Loucy (cell line): ENCODE measurements at regions not wholly inside any gene's neighbourhood (a gene's known extent, or its start where the extent isn't known, plus 50 kb on each side); places are given as distances from the start of the nearest gene placed in this dataset.

Source experiments
- H2AFZ ChIP-seq: fragments of 200-600 bp; sonication (generic); 2 replicates; pipeline ENCODE4 v1.6.0; 2016; ENCODE audit warnings: antibody characterized with exemption, mild to moderate bottlenecking, low read length, moderate library complexity
- H3F3A ChIP-seq: fragments of 200-600 bp; 2 replicates; pipeline ENCODE4 v1.6.0; 2016; ENCODE audit warnings: antibody characterized with exemption, low read depth, mild to moderate bottlenecking
- H3K27me3 ChIP-seq: fragments of 200-600 bp; sonication (generic); 2 replicates; pipeline ENCODE4 v1.6.1; 2014; ENCODE audit warnings: low read length, mild to moderate bottlenecking; ENCODE audit not compliant: insufficient read depth, poor library complexity, severe bottlenecking
- H3K36me3 ChIP-seq: fragments of 200-600 bp; sonication (generic); 2 replicates; pipeline ENCODE4 v1.6.1; 2016; ENCODE audit warnings: low read length; ENCODE audit not compliant: insufficient read depth
- H3K4me1 ChIP-seq: fragments of 200-600 bp; sonication (generic); 2 replicates; pipeline ENCODE4 v1.5.1; 2014; ENCODE audit warnings: low read length, mild to moderate bottlenecking; ENCODE audit not compliant: insufficient read depth, poor library complexity, severe bottlenecking
- H3K4me2 ChIP-seq: fragments of 200-600 bp; sonication (generic); 2 replicates; pipeline ENCODE4 v1.6.0; 2014; ENCODE audit warnings: antibody characterized with exemption, low read length, low read depth, mild to moderate bottlenecking; ENCODE audit not compliant: poor library complexity, severe bottlenecking
- H3K4me3 ChIP-seq: fragments of 200-600 bp; sonication (generic); 2 replicates; pipeline ENCODE4 v1.5.1; 2014; ENCODE audit warnings: low read length, mild to moderate bottlenecking, mixed read lengths; ENCODE audit not compliant: poor library complexity, severe bottlenecking
- H3K79me2 ChIP-seq: fragments of 200-600 bp; sonication (generic); 2 replicates; pipeline ENCODE4 v1.6.1; 2014; ENCODE audit warnings: low read length; ENCODE audit not compliant: insufficient read depth
- H3K9ac ChIP-seq: fragments of 200-600 bp; sonication (generic); 2 replicates; pipeline ENCODE4 v1.6.0; 2014; ENCODE audit warnings: mild to moderate bottlenecking, low read depth, low read length, moderate library complexity; ENCODE audit not compliant: poor library complexity, severe bottlenecking
- H3K9me2 ChIP-seq: fragments of 200-600 bp; sonication (generic); replicated peaks from 2 replicates; pipeline ENCODE4 v1.6.1; 2016; ENCODE audit warnings: low read depth, low read length, mixed read lengths
- H3K9me3 ChIP-seq: fragments of 200-600 bp; sonication (generic); 2 replicates; pipeline ENCODE4 v1.6.1; 2014; ENCODE audit warnings: mild to moderate bottlenecking, antibody characterized with exemption, low read length, low read depth; ENCODE audit not compliant: insufficient read depth
- H4K20me1 ChIP-seq: fragments of 200-600 bp; sonication (generic); 2 replicates; pipeline ENCODE4 v1.6.0; 2014; ENCODE audit warnings: antibody characterized with exemption, low read length, mild to moderate bottlenecking; ENCODE audit not compliant: insufficient read depth, poor library complexity, severe bottlenecking
- EZH2phosphoT487 ChIP-seq: fragments of 200-600 bp; IDR thresholded peaks from 2 replicates; pipeline ENCODE4 v1.6.1; 2018; ENCODE audit warnings: antibody characterized with exemption, mild to moderate bottlenecking, moderate library complexity, borderline replicate concordance
- TF ChIP-seq, protein P1 (sequence below): fragments of 200-600 bp; sonication (generic); conservative IDR thresholded peaks from 2 replicates; pipeline ENCODE4 v1.5.1; 2014; ENCODE audit warnings: mild to moderate bottlenecking, antibody characterized with exemption, low read length

DNA sequence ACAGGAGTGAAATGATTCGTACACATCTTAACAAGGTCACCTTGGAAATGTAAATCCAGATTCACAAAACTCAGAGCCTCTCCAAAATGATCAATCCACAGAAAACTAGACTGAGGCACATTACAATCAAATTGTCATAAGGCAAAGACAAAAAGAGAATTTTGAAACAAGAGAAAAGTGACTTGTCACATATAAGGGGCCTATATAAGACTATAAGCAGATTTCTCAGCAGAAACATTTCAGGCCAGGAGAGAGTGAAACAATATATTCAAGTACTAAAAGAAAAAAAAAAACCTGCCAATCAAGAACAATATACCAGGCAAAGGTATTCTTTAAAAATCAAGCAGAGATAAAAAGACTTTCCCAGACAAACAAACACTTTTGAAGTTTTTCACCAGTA lies 429.1 kb downstream of the BCAT1 start:
- Histone ChIP-seq H2AFZ (no peak overlapping the region), H4K20me1 (no peaks in the 10 kb centered on the region), H3K4me2 (no peak overlapping the region), H3K27me3 (no peaks in the 10 kb centered on the region), H3F3A (no peaks in the 10 kb centered on the region), H3K9ac (no peak overlapping the region), H3K9me2 (no peaks in the 10 kb centered on the region), H3K79me2 (peaks cover 32% of the 10 kb centered on the region), H3K36me3 (no peaks in the 10 kb centered on the region), H3K9me3 (peaks cover 13% of the 10 kb centered on the region), H3K4me3 (no peak overlapping the region), H3K4me1 (peaks cover 10% of the 10 kb centered on the region)
- no peak for TF ChIP-seq EZH2phosphoT487
- TF ChIP-seq, protein P1, sequence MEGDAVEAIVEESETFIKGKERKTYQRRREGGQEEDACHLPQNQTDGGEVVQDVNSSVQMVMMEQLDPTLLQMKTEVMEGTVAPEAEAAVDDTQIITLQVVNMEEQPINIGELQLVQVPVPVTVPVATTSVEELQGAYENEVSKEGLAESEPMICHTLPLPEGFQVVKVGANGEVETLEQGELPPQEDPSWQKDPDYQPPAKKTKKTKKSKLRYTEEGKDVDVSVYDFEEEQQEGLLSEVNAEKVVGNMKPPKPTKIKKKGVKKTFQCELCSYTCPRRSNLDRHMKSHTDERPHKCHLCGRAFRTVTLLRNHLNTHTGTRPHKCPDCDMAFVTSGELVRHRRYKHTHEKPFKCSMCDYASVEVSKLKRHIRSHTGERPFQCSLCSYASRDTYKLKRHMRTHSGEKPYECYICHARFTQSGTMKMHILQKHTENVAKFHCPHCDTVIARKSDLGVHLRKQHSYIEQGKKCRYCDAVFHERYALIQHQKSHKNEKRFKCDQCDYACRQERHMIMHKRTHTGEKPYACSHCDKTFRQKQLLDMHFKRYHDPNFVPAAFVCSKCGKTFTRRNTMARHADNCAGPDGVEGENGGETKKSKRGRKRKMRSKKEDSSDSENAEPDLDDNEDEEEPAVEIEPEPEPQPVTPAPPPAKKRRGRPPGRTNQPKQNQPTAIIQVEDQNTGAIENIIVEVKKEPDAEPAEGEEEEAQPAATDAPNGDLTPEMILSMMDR, result no peak

DNA sequence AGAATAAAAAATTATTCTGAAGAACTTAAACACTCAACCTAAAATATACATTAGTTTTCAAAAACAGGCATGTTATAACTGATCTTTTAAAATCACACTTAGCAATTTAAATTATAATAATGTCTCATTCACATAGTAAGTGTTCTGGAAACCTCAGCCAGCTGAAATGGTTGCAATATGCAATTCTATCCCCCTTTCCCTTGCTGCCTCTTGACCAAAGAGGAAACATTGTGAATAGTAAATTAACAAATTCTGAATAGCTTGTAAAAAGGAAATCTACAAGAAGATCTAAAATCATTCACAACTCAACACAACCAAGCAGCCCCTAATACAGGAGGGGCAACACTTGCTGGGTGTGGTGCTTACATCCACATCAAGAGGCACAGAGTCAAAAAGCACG lies 431.9 kb downstream of the BCAT1 start:
- no peaks in the 10 kb centered on the region for H3K9me2 ChIP-seq
- H3K4me1 ChIP-seq, result peaks cover 10% of the 10 kb centered on the region
- H3F3A ChIP-seq, result no peaks in the 10 kb centered on the region
- peak overlapping the region; percentile 13 for H3K4me2 ChIP-seq
- H3K9ac ChIP-seq, result no peak overlapping the region
- peak overlapping the region; percentile 2 for H3K4me3 ChIP-seq
- no peak for TF ChIP-seq EZH2phosphoT487
- TF ChIP-seq, protein P1, result no peak
- peaks cover 13% of the 10 kb centered on the region for H3K9me3 ChIP-seq
- peaks cover 33% of the 10 kb centered on the region for H3K79me2 ChIP-seq
- peak overlapping the region; percentile 0; the same call in 1 of the 2 replicates for H2AFZ ChIP-seq
- no peaks in the 10 kb centered on the region for H3K27me3 ChIP-seq
- H3K36me3 ChIP-seq, result no peaks in the 10 kb centered on the region
- no peaks in the 10 kb centered on the region for H4K20me1 ChIP-seq

DNA sequence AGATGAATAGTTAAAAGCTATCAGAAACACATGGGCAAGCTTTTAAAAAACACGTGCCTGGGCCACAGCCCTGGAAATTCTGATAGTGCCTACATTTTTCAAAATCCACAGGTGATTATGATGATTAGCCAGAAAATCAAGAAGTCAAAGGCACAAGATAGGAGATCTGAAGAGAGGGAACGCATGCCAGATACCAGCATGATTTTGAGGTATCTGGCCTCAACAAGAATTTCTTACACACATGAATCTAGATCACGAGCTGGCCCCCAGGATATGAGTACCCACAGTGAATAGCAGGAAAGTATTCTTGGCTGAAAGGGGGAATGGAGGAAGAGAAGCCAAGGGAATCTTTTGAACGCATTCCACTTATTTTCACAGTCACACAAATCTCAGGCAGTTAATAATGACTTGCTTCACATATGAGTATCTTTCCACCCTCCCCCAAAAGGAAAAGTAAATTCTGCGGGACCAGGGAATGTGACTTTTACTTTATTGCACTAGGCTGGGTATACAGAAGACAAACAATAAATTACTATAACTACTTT lies 438.2 kb downstream of the BCAT1 start:
- peaks cover 30% of the 10 kb centered on the region for H3K79me2 ChIP-seq
- H3K4me2 ChIP-seq, result no peak overlapping the region
- H3K9ac ChIP-seq, result no peak overlapping the region
- no peaks in the 10 kb centered on the region for H4K20me1 ChIP-seq
- H3K4me1 ChIP-seq, result peaks cover 6% of the 10 kb centered on the region
- no peak overlapping the region for H3K4me3 ChIP-seq
- no peaks in the 10 kb centered on the region for H3K27me3 ChIP-seq
- H3K9me3 ChIP-seq, result no peaks in the 10 kb centered on the region
- TF ChIP-seq EZH2phosphoT487, result no peak
- TF ChIP-seq, protein P1, result no peak
- no peaks in the 10 kb centered on the region for H3F3A ChIP-seq
- no peaks in the 10 kb centered on the region for H3K9me2 ChIP-seq
- H3K36me3 ChIP-seq, result no peaks in the 10 kb centered on the region
- no peak overlapping the region for H2AFZ ChIP-seq
